HCT116 (cell line): ENCODE measurements at regions not wholly inside any gene's neighbourhood (a gene's known extent, or its start where the extent isn't known, plus 50 kb on each side); places are given as distances from the start of the nearest gene placed in this dataset.

Experiments
- ATAC-seq: fragments of 200-7000 bp; cut with Tn5 transposase; 2 replicates; pipeline ENCODE4 v1.9.1; 2020; ENCODE audit warnings: mild to moderate bottlenecking, moderate library complexity
- BruUV-seq: library from RNA; stranded (reverse); fragments of 400-500 nt; replicated peaks from 2 replicates; lab custom pipeline; 2021; lab: Mats Ljungman, UMichigan
- CTCF ChIA-PET: fragments of 300-600 bp; sonication (Branson Sonifier 250); formaldehyde crosslinking; loops from one replicate; lab custom pipeline; 2021; ENCODE audit warnings: antibody characterized with exemption; lab: Charles Lee
- POLR2A ChIA-PET: fragments of 300-600, 350-600 bp; sonication (Branson Sonifier 250); formaldehyde crosslinking; loops from one replicate; lab custom pipeline; 2021; ENCODE audit warnings: antibody characterized with exemption; lab: Charles Lee
- RAD21 ChIA-PET, 2 experiments: fragments of 300-600 bp; sonication (Branson Sonifier 250); formaldehyde crosslinking; loops; one replicate each; lab custom pipeline; 2023; ENCODE audit warnings: low total read pairs in 2 of 2; ENCODE audit not compliant: uncharacterized antibody in 2 of 2, unreplicated experiment in 2 of 2, low non-redundant PET in 1 of 2; lab: Charles Lee
- DNase-seq: peaks from one replicate; pipeline ENCODE4 v3.0.0-alpha.2; 2010; ENCODE audit warnings: low read depth, low spot score
- H2AFZ ChIP-seq: fragments of 200-600 bp; shearing (Covaris generic), sonication (generic); 2 replicates; pipeline ENCODE4 v1.6.1; 2017; ENCODE audit warnings: low read depth, mixed run types, mixed read lengths, antibody characterized with exemption, low read length; ENCODE audit not compliant: poor library complexity, severe bottlenecking
- H3K27ac ChIP-seq: 2 replicates; pipeline ENCODE4 v1.5.1; 2012; ENCODE audit warnings: low read depth, low read length
- H3K27me3 ChIP-seq: fragments of 200-600 bp; sonication (generic); 2 replicates; pipeline ENCODE4 v1.6.1; 2016; ENCODE audit warnings: mixed run types, low read length, mixed read lengths; ENCODE audit not compliant: insufficient read depth
- H3K36me3 ChIP-seq, 2 experiments: fragments of 200-500 bp in 1 of 2; fragments of 200-600 bp in 1 of 2; sonication (Bioruptor generic) in 1 of 2; sonication (generic) in 1 of 2; 2 replicates each; pipeline versions ENCODE4 v1.5.1 to v1.6.1; 2014 to 2016; ENCODE audit warnings: low read length in 2 of 2, inconsistent platforms in 1 of 2, mixed read lengths in 1 of 2, mixed run types in 1 of 2; ENCODE audit not compliant: insufficient read depth in 2 of 2, control insufficient read depth in 1 of 2
- H3K4me1 ChIP-seq, 2 experiments: fragments of 200-600 bp in 1 of 2; sonication (generic) in 1 of 2; 2 replicates each; pipeline versions ENCODE4 v1.5.1 to v1.6.1; 2012 to 2017; ENCODE audit warnings: low read length in 2 of 2, inconsistent platforms in 1 of 2, mild to moderate bottlenecking in 1 of 2, mixed read lengths in 1 of 2, mixed run types in 1 of 2, moderate library complexity in 1 of 2; ENCODE audit not compliant: insufficient read depth in 2 of 2, control insufficient read depth in 1 of 2
- H3K4me2 ChIP-seq: fragments of 200-600 bp; sonication (generic); 2 replicates; pipeline ENCODE4 v1.6.1; 2017; ENCODE audit warnings: mixed run types, low read length, mixed read lengths
- H3K4me3 ChIP-seq, 2 experiments: fragments of 200-600 bp in 1 of 2; sonication (generic) in 1 of 2; replicated peaks in 1 of 2; 2 replicates each; pipeline ENCODE4 v1.5.1; 2011 to 2016; ENCODE audit warnings: low read length in 2 of 2, control low read depth in 1 of 2, low read depth in 1 of 2, mild to moderate bottlenecking in 1 of 2, mixed read lengths in 1 of 2, mixed run types in 1 of 2
- H3K79me2 ChIP-seq: fragments of 200-600 bp; sonication (generic); 2 replicates; pipeline ENCODE4 v1.6.1; 2017; ENCODE audit warnings: mild to moderate bottlenecking, mixed run types, low read length, moderate library complexity, mixed read lengths; ENCODE audit not compliant: insufficient read depth
- H3K9ac ChIP-seq: fragments of 200-600 bp; sonication (generic); 2 replicates; pipeline ENCODE4 v1.6.1; 2016; ENCODE audit warnings: low read length, mixed read lengths
- H3K9me2 ChIP-seq: fragments of 200-600 bp; sonication (generic), shearing (Covaris generic); 2 replicates; pipeline ENCODE4 v1.6.1; 2017; ENCODE audit warnings: mixed run types, mild to moderate bottlenecking, moderate library complexity; ENCODE audit not compliant: insufficient read depth
- H3K9me3 ChIP-seq, 2 experiments: fragments of 200-500 bp in 1 of 2; fragments of 200-600 bp in 1 of 2; sonication (Bioruptor generic) in 1 of 2; sonication (generic) in 1 of 2; 2 replicates each; pipeline ENCODE4 v1.6.1; 2014 to 2017; ENCODE audit warnings: low read length in 2 of 2, mixed read lengths in 2 of 2, inconsistent platforms in 1 of 2, low read depth in 1 of 2, mild to moderate bottlenecking in 1 of 2, mixed run types in 1 of 2, moderate library complexity in 1 of 2; ENCODE audit not compliant: control insufficient read depth in 1 of 2, insufficient read depth in 1 of 2
- H4K20me1 ChIP-seq: fragments of 200-600 bp; sonication (generic), shearing (Covaris generic); 2 replicates; pipeline ENCODE4 v1.6.1; 2017; ENCODE audit warnings: mixed run types, mild to moderate bottlenecking, moderate library complexity; ENCODE audit not compliant: insufficient read depth
- CTCF ChIP-seq, 3 experiments: fragments of 200-600 bp in 1 of 3; sonication (generic) in 1 of 3; IDR thresholded peaks in 2 of 3; conservative IDR thresholded peaks in 1 of 3; 2 replicates each; pipeline ENCODE4 v1.5.1; 2012 to 2017; ENCODE audit warnings: low read depth in 2 of 3, low read length in 2 of 3, antibody characterized with exemption in 1 of 3, borderline replicate concordance in 1 of 3, control low read depth in 1 of 3, mild to moderate bottlenecking in 1 of 3, mixed read lengths in 1 of 3, mixed run types in 1 of 3, moderate library complexity in 1 of 3; ENCODE audit not compliant: insufficient read depth in 1 of 3
- EZH2 ChIP-seq: fragments of 200-600 bp; sonication (generic); IDR thresholded peaks from 2 replicates; pipeline ENCODE4 v1.6.1; 2017; ENCODE audit warnings: antibody characterized with exemption, mixed run types
- EZH2phosphoT487 ChIP-seq: fragments of 200-600 bp; IDR thresholded peaks from 2 replicates; pipeline ENCODE4 v1.6.1; 2018; ENCODE audit warnings: antibody characterized with exemption, borderline replicate concordance
- FOSL1 ChIP-seq: IDR thresholded peaks from 2 replicates; pipeline ENCODE4 v1.6.1; 2012; ENCODE audit warnings: low read depth
- POLR2A ChIP-seq: IDR thresholded peaks from 2 replicates; pipeline ENCODE4 v1.7.0; 2011; ENCODE audit warnings: borderline replicate concordance; ENCODE audit not compliant: insufficient read depth, insufficient read length; ENCODE audit errors: extremely low read depth
- POLR2AphosphoS5 ChIP-seq: IDR thresholded peaks from 2 replicates; pipeline ENCODE4 v1.6.1; 2011; ENCODE audit warnings: mild to moderate bottlenecking, low read depth, low read length, moderate library complexity
- RAD21 ChIP-seq: IDR thresholded peaks from 2 replicates; pipeline ENCODE4 v1.6.1; 2012; ENCODE audit warnings: low read depth, mild to moderate bottlenecking
- REST ChIP-seq: IDR thresholded peaks from 2 replicates; pipeline ENCODE4 v1.6.1; 2012; ENCODE audit warnings: low read depth
- TCF7L2 ChIP-seq: IDR thresholded peaks from 2 replicates; pipeline ENCODE4 v1.7.0; 2011; ENCODE audit warnings: borderline replicate concordance, inconsistent platforms; ENCODE audit not compliant: insufficient read depth, insufficient read length; ENCODE audit errors: extremely low read depth
- YY1 ChIP-seq: IDR thresholded peaks from 2 replicates; pipeline ENCODE4 v1.6.1; 2011; ENCODE audit warnings: low read length, low read depth, moderate library complexity, mild to moderate bottlenecking; ENCODE audit not compliant: insufficient replicate concordance; ENCODE audit errors: extremely low read depth
- intact Hi-C: fragments of 100-400 bp; cut with micrococcal nuclease; formaldehyde crosslinking; loops from 2 replicates; pipeline ENCODE4 v1.10.0; 2022

GRCh38 chr2:176830362-176830761, 382.2 kb upstream of the HNRNPA3 start:
- no peak overlapping the region for H3K4me2 ChIP-seq
- ChIA-PET CTCF (interaction anchor here (0.7 to 2.5 kb wide), 8 partner anchors 9 to 703 kb away, joined by 3 to 11 read pairs (median 3); no protein-coding TSS in a partner anchor), POLR2A (interaction anchor here (0.6 kb wide), 1 partner anchor 18 kb away, joined by 5 read pairs; no protein-coding TSS in a partner anchor), RAD21 (no interaction called here)
- H4K20me1 ChIP-seq: no peaks in the 10 kb centered on the region
- no peaks in the 10 kb centered on the region for H3K9me2 ChIP-seq
- ATAC-seq (peak; percentile 87), DNase-seq (no peak)
- H3K4me1 ChIP-seq: no peaks in the 10 kb centered on the region
- H3K9ac ChIP-seq: no peak overlapping the region
- TF ChIP-seq YY1 (peak; percentile 28), EZH2phosphoT487 (no peak), RAD21 (peak; percentile 20; the same call in 1 of the 2 replicates), CTCF (IDR thresholded peaks at IDR 0.05 in 2 of 3, conservative IDR thresholded peaks at IDR 0.05 in 1 of 3; ENCODE audit: borderline replicate concordance in 1 of 3, insufficient read depth in 1 of 3, low read depth in 2 of 3, low read length in 2 of 3) (peak in 1 of 3 experiments; percentile 24; a peak in 2 of 6 replicates)
- no peak overlapping the region for H3K27ac ChIP-seq
- no peaks in the 10 kb centered on the region for H3K79me2 ChIP-seq
- peaks cover 59% of the 10 kb centered on the region for H3K27me3 ChIP-seq
- no peaks in the 10 kb centered on the region for H3K9me3 ChIP-seq
- no peak overlapping the region for H2AFZ ChIP-seq
- BruUV-seq: no TSS peak
- H3K4me3 ChIP-seq: no peak overlapping the region
- no peaks in the 10 kb centered on the region for H3K36me3 ChIP-seq
- intact Hi-C loops: loop anchor here (5.0 kb wide), 1 partner anchor 703 kb away; the partner anchor contains the start of gene HOXD8

- ChIA-PET RAD21 (no interaction called here), CTCF (interaction anchor here (1.0 to 2.5 kb wide), 2 partner anchors 18 to 317 kb away, joined by 3 to 11 read pairs; no protein-coding TSS in a partner anchor), POLR2A (no interaction called here)
- Histone ChIP-seq H3K36me3 (no peaks in the 10 kb centered on the region), H3K4me3 (no peak overlapping the region), H3K9me2 (no peaks in the 10 kb centered on the region), H3K9ac (no peak overlapping the region), H2AFZ (no peak overlapping the region), H3K27ac (no peak overlapping the region), H4K20me1 (no peaks in the 10 kb centered on the region), H3K4me2 (no peak overlapping the region), H3K4me1 (no peaks in the 10 kb centered on the region), H3K27me3 (peaks cover 60% of the 10 kb centered on the region), H3K9me3 (no peaks in the 10 kb centered on the region), H3K79me2 (no peaks in the 10 kb centered on the region)
- ATAC-seq (no peak), DNase-seq (no peak)
- no peak for TF ChIP-seq POLR2A
- TF ChIP-seq FOSL1: no peak
- no peak for TF ChIP-seq TCF7L2
- TF ChIP-seq CTCF (IDR thresholded peaks at IDR 0.05 in 2 of 3, conservative IDR thresholded peaks at IDR 0.05 in 1 of 3; ENCODE audit: borderline replicate concordance in 1 of 3, insufficient read depth in 1 of 3, low read depth in 2 of 3, low read length in 2 of 3): no peak
- no peak for TF ChIP-seq EZH2
- no peak for TF ChIP-seq POLR2AphosphoS5
- TF ChIP-seq REST: no peak
- BruUV-seq: no TSS peak
- intact Hi-C loops: loop anchor here (5.0 kb wide), 1 partner anchor 705 kb away; the partner anchor contains the start of gene HOXD8
Observed at GRCh38 chr2:176832086-176832485, 380.5 kb upstream of the HNRNPA3 start.
